GM12878 (cell line): ENCODE measurements at regions not wholly inside any gene's neighbourhood (a gene's known extent, or its start where the extent isn't known, plus 50 kb on each side); places are given as distances from the start of the nearest gene placed in this dataset.

Source experiments
- ATAC-seq: fragments of 200-7000 bp; cut with Tn5 transposase; 3 replicates; pipeline ENCODE4 v1.9.1; 2020; ENCODE audit warnings: mild to moderate bottlenecking, moderate library complexity
- BruUV-seq: library from RNA; stranded (reverse); fragments of 400-500 nt; replicated peaks from 2 replicates; lab custom pipeline; 2021; lab: Mats Ljungman, UMichigan
- CTCF ChIA-PET: fragments of 300-600 bp; sonication (Branson Sonifier 250); formaldehyde crosslinking; extraction: SDS; loops from one replicate; lab custom pipeline; 2021; ENCODE audit warnings: inconsistent platforms; lab: Yijun Ruan, JAX
- POLR2A ChIA-PET: fragments of 350-600 bp; formaldehyde crosslinking; extraction: SDS; loops from one replicate; lab custom pipeline; 2021; ENCODE audit warnings: inconsistent platforms; lab: Charles Lee
- RAD21 ChIA-PET: fragments of 300-600 bp; sonication (Branson Sonifier 250); formaldehyde crosslinking; loops from one replicate; lab custom pipeline; 2023; ENCODE audit warnings: antibody characterized with exemption; ENCODE audit not compliant: unreplicated experiment; lab: Charles Lee
- SMC1A ChIA-PET: fragments of 300-600 bp; sonication (Branson Sonifier 250); formaldehyde crosslinking; loops from one replicate; lab custom pipeline; 2023; ENCODE audit not compliant: unreplicated experiment, uncharacterized antibody; lab: Charles Lee
- DNase-seq: peaks from one replicate; pipeline ENCODE4 v3.0.0-alpha.2; 2011; ENCODE audit warnings: low read depth, low spot score
- FAIRE-seq: peaks from 3 replicates; lab custom pipeline; 2011; peaks lifted over from hg19 to GRCh38; lab: Jason Lieb, UNC
- H2AFZ ChIP-seq: 2 replicates; pipeline ENCODE4 v1.6.0; 2011; ENCODE audit warnings: low read depth, low read length, control low read depth; ENCODE audit not compliant: control insufficient read depth
- H3K27ac ChIP-seq: 2 replicates; pipeline ENCODE4 v1.5.1; 2011; ENCODE audit warnings: control low read depth; ENCODE audit not compliant: control insufficient read depth, insufficient read depth
- H3K27me3 ChIP-seq, 2 experiments: replicated peaks in 1 of 2; 2 replicates each; pipeline versions ENCODE4 v1.6.0 to v1.6.1; 2011; ENCODE audit warnings: low read length in 1 of 2; ENCODE audit not compliant: control insufficient read depth in 2 of 2, insufficient read depth in 2 of 2
- H3K36me3 ChIP-seq, 2 experiments: 2 replicates each; pipeline ENCODE4 v1.5.1; 2011; ENCODE audit warnings: low read length in 1 of 2; ENCODE audit not compliant: control insufficient read depth in 2 of 2, insufficient read depth in 2 of 2
- H3K4me1 ChIP-seq: 2 replicates; pipeline ENCODE4 v1.6.1; 2011; ENCODE audit warnings: mild to moderate bottlenecking, low read length, moderate library complexity, mixed read lengths; ENCODE audit not compliant: control insufficient read depth, insufficient read depth
- H3K4me2 ChIP-seq: 2 replicates; pipeline ENCODE4 v1.6.0; 2011; ENCODE audit warnings: control low read depth; ENCODE audit not compliant: control insufficient read depth, insufficient read depth
- H3K4me3 ChIP-seq: fragments of 200-600 bp; sonication (generic); 2 replicates; pipeline ENCODE4 v1.5.1; 2016
- H3K79me2 ChIP-seq: 2 replicates; pipeline ENCODE4 v1.6.0; 2011; ENCODE audit warnings: low read length; ENCODE audit not compliant: control insufficient read depth, insufficient read depth
- H3K9ac ChIP-seq: 2 replicates; pipeline ENCODE4 v1.8.0; 2011; ENCODE audit warnings: low read length, control low read depth, mixed read lengths; ENCODE audit not compliant: control insufficient read depth, insufficient read depth
- H3K9me3 ChIP-seq: replicated peaks from 3 replicates; pipeline ENCODE4 v1.5.1; 2011; ENCODE audit warnings: mild to moderate bottlenecking, low read length; ENCODE audit not compliant: control insufficient read depth, insufficient read depth
- H4K20me1 ChIP-seq: 2 replicates; pipeline ENCODE4 v1.6.0; 2011; ENCODE audit not compliant: control insufficient read depth, insufficient read depth
- EGR1 ChIP-seq, 2 experiments: IDR thresholded peaks; 1 replicate in 1 of 2; 2 replicates in 1 of 2; pipeline ENCODE4 v1.6.1; 2011 to 2012; ENCODE audit warnings: low read depth in 2 of 2, low read length in 2 of 2, borderline replicate concordance in 1 of 2, mild to moderate bottlenecking in 1 of 2, moderate library complexity in 1 of 2
- HDAC2 ChIP-seq: fragments of 200-600 bp; sonication (generic); IDR thresholded peaks from 2 replicates; pipeline ENCODE4 v1.6.1; 2017
- JUNB ChIP-seq: IDR thresholded peaks from 2 replicates; pipeline ENCODE4 v1.6.1; 2016; ENCODE audit warnings: antibody characterized with exemption, mild to moderate bottlenecking
- MEF2A ChIP-seq: IDR thresholded peaks from 2 replicates; pipeline ENCODE4 v1.6.1; 2011; ENCODE audit warnings: low read depth, mild to moderate bottlenecking, low read length, moderate library complexity; ENCODE audit not compliant: insufficient read depth
- MTA2 ChIP-seq: fragments of 450-650 bp; IDR thresholded peaks from 2 replicates; pipeline ENCODE4 v1.6.1; 2016; ENCODE audit warnings: low read depth, mild to moderate bottlenecking, moderate library complexity
- NKRF ChIP-seq: fragments of 450-650 bp; conservative IDR thresholded peaks from 2 replicates; pipeline ENCODE4 v1.6.1; 2017; ENCODE audit warnings: mild to moderate bottlenecking, moderate library complexity
- RAD21 ChIP-seq: IDR thresholded peaks from 2 replicates; pipeline ENCODE4 v1.6.1; 2011; ENCODE audit warnings: mild to moderate bottlenecking, low read depth, low read length, moderate library complexity; ENCODE audit not compliant: insufficient read depth
- RFX5 ChIP-seq: IDR thresholded peaks from 2 replicates; pipeline ENCODE4 v1.6.1; 2011; ENCODE audit warnings: low read depth, low read length, improper control_type of control experiment
- SMAD5 ChIP-seq: IDR thresholded peaks from 2 replicates; pipeline ENCODE4 v1.6.1; 2016; ENCODE audit warnings: antibody characterized with exemption, low read depth
- SP1 ChIP-seq: IDR thresholded peaks from one replicate; pipeline ENCODE4 v1.6.1; 2011; ENCODE audit warnings: low read depth, low read length
- STAT1 ChIP-seq: fragments of 450-650 bp; conservative IDR thresholded peaks from 2 replicates; pipeline ENCODE4 v1.6.1; 2014; ENCODE audit warnings: antibody characterized with exemption, mild to moderate bottlenecking
- ZBTB11 ChIP-seq: fragments of 450-650 bp; formaldehyde crosslinking; IDR thresholded peaks from 2 replicates; pipeline ENCODE4 v1.5.0; 2022; ENCODE audit warnings: mild to moderate bottlenecking, missing genetic modification characterization
- ZNF622 ChIP-seq: fragments of 450-650 bp; IDR thresholded peaks from 2 replicates; pipeline ENCODE4 v1.6.1; 2017; ENCODE audit warnings: mild to moderate bottlenecking, inconsistent platforms
- in situ Hi-C: fragments of 300-500 bp; cut with MboI; formaldehyde crosslinking; loops from 9 replicates; pipeline ENCODE4 v1.14.3; 2018; ENCODE audit warnings: mixed read lengths
- intact Hi-C: fragments of 100-400 bp; cut with micrococcal nuclease; formaldehyde crosslinking; loops from one replicate; pipeline ENCODE4 v1.14.2; 2022; ENCODE audit not compliant: unreplicated experiment
- TF ChIP-seq, protein P1 (sequence below): fragments of 450-650 bp; IDR thresholded peaks from 2 replicates; pipeline ENCODE4 v1.6.1; 2014; ENCODE audit warnings: mild to moderate bottlenecking

GRCh38 chr6:84353459-84354423 is 126.3 kb upstream of the CEP162 start (continued):
- TF ChIP-seq MTA2 (peak; percentile 35; the same call in 1 of the 2 replicates), HDAC2 (no peak), ZNF622 (no peak)

DNA sequence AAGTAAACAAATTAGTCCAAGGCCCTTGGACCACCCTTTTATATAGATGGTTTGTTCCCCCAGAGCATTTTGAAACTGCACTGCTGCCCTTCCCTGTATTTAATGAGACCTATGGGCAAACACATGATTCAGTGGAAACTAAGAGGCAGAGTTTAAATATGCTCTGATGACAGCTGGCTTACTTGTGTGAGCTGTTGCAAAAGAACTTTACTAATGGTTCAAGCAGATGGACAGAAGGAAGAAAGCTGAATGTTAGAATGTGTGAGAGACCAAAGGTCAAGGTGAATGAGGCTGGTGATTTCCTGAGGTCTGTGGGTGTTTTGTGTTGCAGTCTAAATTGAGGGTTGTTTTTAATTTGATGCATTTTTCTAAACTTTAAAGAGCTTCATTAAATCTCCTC is 123.0 kb upstream of the CEP162 start:
- ChIA-PET CTCF (interaction anchor here (1.0 to 1.6 kb wide), 5 partner anchors 16 to 72 kb away, joined by 3 to 6 read pairs (median 4); no protein-coding TSS in a partner anchor), RAD21 (interaction anchor here (0.8 to 1.7 kb wide), 7 partner anchors 10 to 78 kb away, joined by 3 to 9 read pairs (median 5); no protein-coding TSS in a partner anchor), SMC1A (interaction anchor here (1.0 to 2.6 kb wide), 9 partner anchors 10 to 225 kb away, joined by 3 to 14 read pairs (median 5); no protein-coding TSS in a partner anchor), POLR2A (interaction anchor here (0.6 to 1.1 kb wide), 2 partner anchors 18 to 53 kb away, joined by 3 read pairs; no protein-coding TSS in a partner anchor)
- DNase-seq: no peak
- no peaks in the 10 kb centered on the region for H4K20me1 ChIP-seq
- H3K36me3 ChIP-seq: no peaks in the 10 kb centered on the region
- in situ Hi-C loops: no loop called here
- peak; percentile 43 for ATAC-seq
- no peak overlapping the region for H3K9ac ChIP-seq
- no peaks in the 10 kb centered on the region for H3K4me1 ChIP-seq
- no peak overlapping the region for H3K27ac ChIP-seq
- H3K9me3 ChIP-seq: no peaks in the 10 kb centered on the region
- FAIRE-seq: no peak
- H3K4me3 ChIP-seq: no peak overlapping the region
- no peak overlapping the region for H3K4me2 ChIP-seq
- no TSS peak for BruUV-seq
- no peaks in the 10 kb centered on the region for H3K79me2 ChIP-seq
- intact Hi-C loops: no loop called here
- H2AFZ ChIP-seq: no peak overlapping the region
- H3K27me3 ChIP-seq: no peaks in the 10 kb centered on the region
- TF ChIP-seq EGR1 (IDR thresholded peaks at IDR 0.05; ENCODE audit: borderline replicate concordance in 1 of 2, low read depth in 2 of 2, low read length in 2 of 2): no peak
- no peak for TF ChIP-seq RFX5
- TF ChIP-seq STAT1: no peak
- TF ChIP-seq, protein P1, sequence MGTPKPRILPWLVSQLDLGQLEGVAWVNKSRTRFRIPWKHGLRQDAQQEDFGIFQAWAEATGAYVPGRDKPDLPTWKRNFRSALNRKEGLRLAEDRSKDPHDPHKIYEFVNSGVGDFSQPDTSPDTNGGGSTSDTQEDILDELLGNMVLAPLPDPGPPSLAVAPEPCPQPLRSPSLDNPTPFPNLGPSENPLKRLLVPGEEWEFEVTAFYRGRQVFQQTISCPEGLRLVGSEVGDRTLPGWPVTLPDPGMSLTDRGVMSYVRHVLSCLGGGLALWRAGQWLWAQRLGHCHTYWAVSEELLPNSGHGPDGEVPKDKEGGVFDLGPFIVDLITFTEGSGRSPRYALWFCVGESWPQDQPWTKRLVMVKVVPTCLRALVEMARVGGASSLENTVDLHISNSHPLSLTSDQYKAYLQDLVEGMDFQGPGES: no peak
- TF ChIP-seq ZBTB11 (CRISPR knock-in tag): no peak
- TF ChIP-seq SMAD5: no peak
- TF ChIP-seq JUNB: no peak
- TF ChIP-seq NKRF: no peak
- no peak for TF ChIP-seq RAD21
- TF ChIP-seq SP1: no peak
- TF ChIP-seq MEF2A: no peak
